ENCODE measurements at regions not wholly inside any gene's neighbourhood (a gene's known extent, or its start where the extent isn't known, plus 50 kb on each side); places are given as distances from the start of the nearest gene placed in this dataset.

DNA sequence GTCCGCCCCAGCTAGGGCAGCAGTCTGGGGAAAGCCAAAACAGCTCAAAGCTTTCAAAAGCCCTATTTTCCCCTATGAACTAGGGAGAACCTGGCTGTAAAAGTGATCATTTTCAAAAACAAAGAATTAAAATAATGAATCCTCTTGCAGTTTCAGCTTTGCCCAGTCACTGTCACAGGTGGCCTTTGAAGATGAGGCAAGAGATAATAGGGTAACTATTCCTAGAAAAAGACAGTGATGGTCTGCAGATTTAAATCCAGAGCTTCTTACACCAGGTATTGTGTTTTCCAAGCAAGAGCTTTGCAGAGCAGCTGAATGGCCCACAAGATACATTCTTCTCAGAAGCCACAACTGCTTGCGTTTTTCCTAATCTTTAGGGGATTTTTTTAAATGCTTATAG is 80.2 kb upstream of the NUDT4 start:
- Histone ChIP-seq H3K36me3 (ENCODE audit: control insufficient read depth, insufficient read depth, low read length) (no peaks in the 10 kb centered on the region), H2AFZ (ENCODE audit: low read length) (no peak overlapping the region), H3K27ac (ENCODE audit: insufficient read depth, low read length) (no peak overlapping the region), H3K4me1 (ENCODE audit: control insufficient read depth, extremely low read depth, insufficient read depth, low read length) (no peaks in the 10 kb centered on the region), H3K4me2 (ENCODE audit: extremely low read depth, insufficient read depth, low read length) (no peak overlapping the region), H3K79me2 (ENCODE audit: control insufficient read depth, insufficient read depth, low read length) (no peaks in the 10 kb centered on the region), H3K9me3 (ENCODE audit: control insufficient read depth, insufficient read depth, low read depth, low read length) (no peaks in the 10 kb centered on the region), H3K27me3 (ENCODE audit: control insufficient read depth, insufficient read depth, low read length) (no peaks in the 10 kb centered on the region), H3K4me3 (replicated peaks in 1 of 4; ENCODE audit: control extremely low read depth in 1 of 4, insufficient read depth in 1 of 4, low read depth in 3 of 4, low read length in 4 of 4) (no peak overlapping the region), H4K20me1 (ENCODE audit: control insufficient read depth, extremely low read depth, insufficient read depth, low read length) (no peaks in the 10 kb centered on the region), H3K9ac (ENCODE audit: insufficient read depth, low read length) (no peak overlapping the region)
- TF ChIP-seq CTCF (conservative IDR thresholded peaks at IDR 0.05 in 1 of 2, IDR thresholded peaks at IDR 0.05 in 1 of 2; ENCODE audit: low read depth in 1 of 2, low read length in 2 of 2): no peak
- no peak for DNase-seq (ENCODE audit: low read depth in 2 of 2)

DNA sequence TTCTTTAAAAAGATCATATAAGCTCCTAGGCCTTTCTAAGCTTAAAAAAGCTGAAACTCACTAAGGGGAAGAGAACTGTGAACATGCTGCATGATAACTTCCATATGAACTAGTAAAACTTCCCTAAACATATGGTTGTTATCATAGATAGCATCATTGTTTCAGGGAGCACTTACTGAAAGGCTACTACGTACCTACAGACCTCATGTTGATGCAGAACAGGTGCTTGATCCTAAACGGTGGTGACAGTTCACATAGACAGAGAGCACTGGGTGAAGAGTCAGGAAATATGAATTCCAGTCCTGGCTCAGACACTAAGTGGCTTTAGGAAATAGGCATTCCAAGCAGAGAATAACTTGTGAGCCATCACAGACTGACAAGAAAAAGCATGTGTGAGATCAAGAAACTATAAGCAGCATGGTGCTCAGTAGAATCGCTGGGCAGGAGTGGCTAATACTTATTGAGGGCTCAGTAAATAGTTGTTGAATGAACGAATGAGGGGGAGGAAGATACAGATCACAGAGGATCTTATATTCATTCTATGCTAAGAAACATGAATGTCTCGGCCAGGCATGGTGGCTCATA is 78.4 kb upstream of the NUDT4 start:
- H4K20me1 ChIP-seq (ENCODE audit: control insufficient read depth, extremely low read depth, insufficient read depth, low read length): no peaks in the 10 kb centered on the region
- TF ChIP-seq EZH2 (IDR thresholded peaks at IDR 0.05; ENCODE audit: low read length, missing control alignments) (no peak), CTCF (conservative IDR thresholded peaks at IDR 0.05 in 1 of 2, IDR thresholded peaks at IDR 0.05 in 1 of 2; ENCODE audit: low read depth in 1 of 2, low read length in 2 of 2) (no peak)
- no peaks in the 10 kb centered on the region for H3K9me3 ChIP-seq (ENCODE audit: control insufficient read depth, insufficient read depth, low read depth, low read length)
- no peak overlapping the region for H3K4me3 ChIP-seq (replicated peaks in 1 of 4; ENCODE audit: control extremely low read depth in 1 of 4, insufficient read depth in 1 of 4, low read depth in 3 of 4, low read length in 4 of 4)
- no peaks in the 10 kb centered on the region for H3K27me3 ChIP-seq (ENCODE audit: control insufficient read depth, insufficient read depth, low read length)
- DNase-seq (ENCODE audit: low read depth in 2 of 2): no peak
- no peak overlapping the region for H3K9ac ChIP-seq (ENCODE audit: insufficient read depth, low read length)
- H3K36me3 ChIP-seq (ENCODE audit: control insufficient read depth, insufficient read depth, low read length): no peaks in the 10 kb centered on the region
- H2AFZ ChIP-seq (ENCODE audit: low read length): no peak overlapping the region
- no peak overlapping the region for H3K27ac ChIP-seq (ENCODE audit: insufficient read depth, low read length)
- H3K4me1 ChIP-seq (ENCODE audit: control insufficient read depth, extremely low read depth, insufficient read depth, low read length): no peaks in the 10 kb centered on the region
- no peak overlapping the region for H3K4me2 ChIP-seq (ENCODE audit: extremely low read depth, insufficient read depth, low read length)
- H3K79me2 ChIP-seq (ENCODE audit: control insufficient read depth, insufficient read depth, low read length): no peaks in the 10 kb centered on the region

- Histone ChIP-seq H3K4me3 (replicated peaks in 1 of 4; ENCODE audit: control extremely low read depth in 1 of 4, insufficient read depth in 1 of 4, low read depth in 3 of 4, low read length in 4 of 4) (no peak overlapping the region), H3K9me3 (ENCODE audit: control insufficient read depth, insufficient read depth, low read depth, low read length) (no peaks in the 10 kb centered on the region), H3K36me3 (ENCODE audit: control insufficient read depth, insufficient read depth, low read length) (no peaks in the 10 kb centered on the region), H3K9ac (ENCODE audit: insufficient read depth, low read length) (no peak overlapping the region), H4K20me1 (ENCODE audit: control insufficient read depth, extremely low read depth, insufficient read depth, low read length) (no peaks in the 10 kb centered on the region), H3K4me2 (ENCODE audit: extremely low read depth, insufficient read depth, low read length) (no peak overlapping the region), H3K4me1 (ENCODE audit: control insufficient read depth, extremely low read depth, insufficient read depth, low read length) (no peaks in the 10 kb centered on the region), H3K79me2 (ENCODE audit: control insufficient read depth, insufficient read depth, low read length) (no peaks in the 10 kb centered on the region), H3K27ac (ENCODE audit: insufficient read depth, low read length) (no peak overlapping the region), H3K27me3 (ENCODE audit: control insufficient read depth, insufficient read depth, low read length) (no peaks in the 10 kb centered on the region), H2AFZ (ENCODE audit: low read length) (no peak overlapping the region)
- DNase-seq (ENCODE audit: low read depth in 2 of 2): no peak
- no peak for TF ChIP-seq CTCF (conservative IDR thresholded peaks at IDR 0.05 in 1 of 2, IDR thresholded peaks at IDR 0.05 in 1 of 2; ENCODE audit: low read depth in 1 of 2, low read length in 2 of 2)
- TF ChIP-seq EZH2 (IDR thresholded peaks at IDR 0.05; ENCODE audit: low read length, missing control alignments): no peak
These were observed 77.1 kb upstream of the NUDT4 start for GRCh38 chr12:93300611-93301021.
